Endothelial cell of umbilical vein (primary cell): ENCODE measurements at regions not wholly inside any gene's neighbourhood (a gene's known extent, or its start where the extent isn't known, plus 50 kb on each side); places are given as distances from the start of the nearest gene placed in this dataset.

Experiments
- BruUV-seq: library from RNA; stranded (reverse); fragments of 400-500 nt; replicated peaks from 2 replicates; lab custom pipeline; 2021; lab: Mats Ljungman, UMichigan
- CTCF ChIA-PET: fragments of 300-600, 350-600 bp; sonication (Branson Sonifier 250); formaldehyde crosslinking; loops from one replicate; lab custom pipeline; 2021; ENCODE audit warnings: antibody characterized with exemption, inconsistent platforms; lab: Charles Lee
- POLR2A ChIA-PET: fragments of 300-600, 350-600 bp; sonication (Branson Sonifier 250); formaldehyde crosslinking; loops from one replicate; lab custom pipeline; 2021; ENCODE audit warnings: antibody characterized with exemption, inconsistent platforms; lab: Charles Lee
- DNase-seq: peaks from one replicate; pipeline ENCODE4 v3.0.0-alpha.2; 2011; ENCODE audit warnings: low read depth, low spot score
- FAIRE-seq: peaks from 2 replicates; lab custom pipeline; 2011; peaks lifted over from hg19 to GRCh38; lab: Jason Lieb, UNC
- H2AFZ ChIP-seq: 2 replicates; pipeline ENCODE4 v1.6.0; 2012; ENCODE audit warnings: low read depth, low read length, control low read depth, inconsistent platforms
- H3K27ac ChIP-seq: 2 replicates; pipeline ENCODE4 v1.5.1; 2011; ENCODE audit warnings: low read depth, mild to moderate bottlenecking, control low read depth, low read length, moderate library complexity; ENCODE audit not compliant: insufficient read depth
- H3K27me3 ChIP-seq, 2 experiments: 2 replicates each; pipeline versions ENCODE4 v1.6.0 to v1.6.1; 2011; ENCODE audit warnings: low read length in 2 of 2, mixed read lengths in 1 of 2; ENCODE audit not compliant: control insufficient read depth in 2 of 2, insufficient read depth in 2 of 2
- H3K36me3 ChIP-seq, 2 experiments: 2 replicates in 1 of 2; 3 replicates in 1 of 2; pipeline ENCODE4 v1.5.1; 2011; ENCODE audit warnings: low read length in 2 of 2, mild to moderate bottlenecking in 1 of 2, moderate library complexity in 1 of 2; ENCODE audit not compliant: control insufficient read depth in 2 of 2, insufficient read depth in 2 of 2; ENCODE audit errors: extremely low read depth in 1 of 2
- H3K4me1 ChIP-seq: 3 replicates; pipeline ENCODE4 v1.5.1; 2011; ENCODE audit warnings: mild to moderate bottlenecking, low read length; ENCODE audit not compliant: control insufficient read depth, insufficient read depth; ENCODE audit errors: extremely low read depth
- H3K4me2 ChIP-seq: 2 replicates; pipeline ENCODE4 v1.6.1; 2011; ENCODE audit warnings: low read length, control low read depth, mixed read lengths; ENCODE audit not compliant: insufficient read depth
- H3K4me3 ChIP-seq, 3 experiments: fragments of 200-600 bp in 1 of 3; sonication (generic), shearing (Covaris generic) in 1 of 3; replicated peaks in 1 of 3; 2 replicates each; pipeline ENCODE4 v1.5.1; 2011 to 2016; ENCODE audit warnings: control low read depth in 3 of 3, low read length in 3 of 3, mild to moderate bottlenecking in 2 of 3, inconsistent platforms in 1 of 3, low read depth in 1 of 3, moderate library complexity in 1 of 3; ENCODE audit not compliant: insufficient read depth in 1 of 3
- H3K79me2 ChIP-seq: 2 replicates; pipeline ENCODE4 v1.6.0; 2012; ENCODE audit warnings: low read length, inconsistent platforms; ENCODE audit not compliant: control insufficient read depth, insufficient read depth
- H3K9ac ChIP-seq: replicated peaks from 2 replicates; pipeline ENCODE3; 2011; ENCODE audit warnings: low read length, control low read depth; ENCODE audit not compliant: insufficient read depth; ENCODE audit errors: extremely low read depth
- H3K9me1 ChIP-seq: replicated peaks from 3 replicates; pipeline ENCODE4 v1.6.0; 2011; ENCODE audit warnings: mild to moderate bottlenecking, low read length; ENCODE audit not compliant: control insufficient read depth, insufficient read depth; ENCODE audit errors: extremely low read depth
- H3K9me3 ChIP-seq: replicated peaks from 2 replicates; pipeline ENCODE4 v1.5.1; 2012; ENCODE audit warnings: low read length, inconsistent platforms; ENCODE audit not compliant: control insufficient read depth, insufficient read depth
- H4K20me1 ChIP-seq: replicated peaks from 2 replicates; pipeline ENCODE3; 2011; ENCODE audit warnings: mild to moderate bottlenecking, low read length; ENCODE audit not compliant: control insufficient read depth, insufficient read depth; ENCODE audit errors: extremely low read depth
- EZH2 ChIP-seq: IDR thresholded peaks from 2 replicates; pipeline ENCODE4 v1.6.1; 2012; ENCODE audit warnings: borderline replicate concordance, low read depth, mild to moderate bottlenecking, moderate library complexity, low read length, inconsistent platforms; ENCODE audit not compliant: severe bottlenecking
- FOS ChIP-seq: IDR thresholded peaks from 2 replicates; pipeline ENCODE4 v1.6.1; 2011; ENCODE audit warnings: mild to moderate bottlenecking, low read length, moderate library complexity, borderline replicate concordance; ENCODE audit not compliant: insufficient read depth
- GATA2 ChIP-seq: IDR thresholded peaks from 2 replicates; pipeline ENCODE4 v1.7.0; 2011; ENCODE audit warnings: low read depth, mild to moderate bottlenecking, moderate library complexity, mixed read lengths, low read length; ENCODE audit not compliant: insufficient read length, insufficient read depth
- JUN ChIP-seq: IDR thresholded peaks from 2 replicates; pipeline ENCODE4 v1.6.1; 2011; ENCODE audit warnings: borderline replicate concordance, low read depth; ENCODE audit not compliant: insufficient read length, insufficient read depth
- MYC ChIP-seq: IDR thresholded peaks from one replicate; pipeline ENCODE4 v1.6.1; 2011; ENCODE audit warnings: mild to moderate bottlenecking, low read depth, low read length
- POLR2A ChIP-seq: IDR thresholded peaks from 2 replicates; pipeline ENCODE4 v1.6.1; 2012; ENCODE audit warnings: low read depth, mild to moderate bottlenecking, control low read depth, low read length
- POLR2AphosphoS5 ChIP-seq: IDR thresholded peaks from 2 replicates; pipeline ENCODE4 v1.6.1; 2012; ENCODE audit warnings: low read depth, mild to moderate bottlenecking, control low read depth, low read length, moderate library complexity; ENCODE audit not compliant: insufficient read depth
- dilution Hi-C: fragments of 300-500 bp; cut with MboI; formaldehyde crosslinking; loops from one replicate; pipeline ENCODE4 v1.15.0; 2019; ENCODE audit warnings: low sequenced_read_pairs; ENCODE audit not compliant: extremely low pct_ligation_motif_present
- intact Hi-C: fragments of 100-400 bp; cut with micrococcal nuclease; formaldehyde crosslinking; loops from one replicate; pipeline ENCODE4 v1.10.0; 2022
- TF ChIP-seq, protein P1 (sequence below): IDR thresholded peaks from 2 replicates; pipeline ENCODE4 v1.6.1; 2011; ENCODE audit not compliant: insufficient read depth, insufficient read length
- TF ChIP-seq, protein P2 (sequence below), 2 donors: IDR thresholded peaks; 1 replicate in 1 of 2; 2 replicates in 1 of 2; pipeline ENCODE4 v1.5.1; 2011; ENCODE audit warnings: low read length in 2 of 2, mild to moderate bottlenecking in 2 of 2, moderate library complexity in 2 of 2, control low read depth in 1 of 2, inconsistent platforms in 1 of 2, low read depth in 1 of 2; ENCODE audit not compliant: insufficient read depth in 1 of 2; ENCODE audit errors: extremely low read depth in 1 of 2

GRCh38 chr3:168262887-168263286 lies 167.2 kb upstream of the GOLIM4 start:
- POLR2A ChIA-PET, result no interaction called here
- dilution Hi-C loops, result no loop called here
- no peak for FAIRE-seq

More at GRCh38 chr3:168262887-168263286, 167.2 kb upstream of the GOLIM4 start:
- Histone ChIP-seq H3K4me1 (no peaks in the 10 kb centered on the region), H3K4me2 (no peak overlapping the region), H3K36me3 (no peaks in the 10 kb centered on the region), H3K4me3 (no peak overlapping the region), H3K9me1 (no peaks in the 10 kb centered on the region), H3K9me3 (no peaks in the 10 kb centered on the region), H3K27me3 (peaks cover 0 to 2% of the 10 kb centered on the region in 2 experiments), H3K79me2 (no peaks in the 10 kb centered on the region), H3K9ac (no peak overlapping the region), H2AFZ (no peak overlapping the region), H4K20me1 (no peaks in the 10 kb centered on the region), H3K27ac (no peak overlapping the region)
- TF ChIP-seq, protein P1, sequence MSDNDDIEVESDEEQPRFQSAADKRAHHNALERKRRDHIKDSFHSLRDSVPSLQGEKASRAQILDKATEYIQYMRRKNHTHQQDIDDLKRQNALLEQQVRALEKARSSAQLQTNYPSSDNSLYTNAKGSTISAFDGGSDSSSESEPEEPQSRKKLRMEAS, result no peak
- no peak for TF ChIP-seq JUN
- TF ChIP-seq GATA2, result no peak
- no peak for TF ChIP-seq EZH2
- no peak for TF ChIP-seq FOS
- no peak for TF ChIP-seq POLR2AphosphoS5
- TF ChIP-seq POLR2A, result no peak
- TF ChIP-seq, protein P2, sequence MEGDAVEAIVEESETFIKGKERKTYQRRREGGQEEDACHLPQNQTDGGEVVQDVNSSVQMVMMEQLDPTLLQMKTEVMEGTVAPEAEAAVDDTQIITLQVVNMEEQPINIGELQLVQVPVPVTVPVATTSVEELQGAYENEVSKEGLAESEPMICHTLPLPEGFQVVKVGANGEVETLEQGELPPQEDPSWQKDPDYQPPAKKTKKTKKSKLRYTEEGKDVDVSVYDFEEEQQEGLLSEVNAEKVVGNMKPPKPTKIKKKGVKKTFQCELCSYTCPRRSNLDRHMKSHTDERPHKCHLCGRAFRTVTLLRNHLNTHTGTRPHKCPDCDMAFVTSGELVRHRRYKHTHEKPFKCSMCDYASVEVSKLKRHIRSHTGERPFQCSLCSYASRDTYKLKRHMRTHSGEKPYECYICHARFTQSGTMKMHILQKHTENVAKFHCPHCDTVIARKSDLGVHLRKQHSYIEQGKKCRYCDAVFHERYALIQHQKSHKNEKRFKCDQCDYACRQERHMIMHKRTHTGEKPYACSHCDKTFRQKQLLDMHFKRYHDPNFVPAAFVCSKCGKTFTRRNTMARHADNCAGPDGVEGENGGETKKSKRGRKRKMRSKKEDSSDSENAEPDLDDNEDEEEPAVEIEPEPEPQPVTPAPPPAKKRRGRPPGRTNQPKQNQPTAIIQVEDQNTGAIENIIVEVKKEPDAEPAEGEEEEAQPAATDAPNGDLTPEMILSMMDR (IDR thresholded peaks at IDR 0.05; ENCODE audit: extremely low read depth in 1 of 2, insufficient read depth in 1 of 2, low read depth in 1 of 2, low read length in 2 of 2), result no peak
- no peak for TF ChIP-seq MYC
- intact Hi-C loops, result no loop called here
- DNase-seq, result no peak
- CTCF ChIA-PET, result no interaction called here
- BruUV-seq, result no TSS peak
